ENCODE measurements at regions not wholly inside any gene's neighbourhood (a gene's known extent, or its start where the extent isn't known, plus 50 kb on each side); places are given as distances from the start of the nearest gene placed in this dataset.

GRCh38 chr4:30536231-30536630, 183.9 kb upstream of the PCDH7 start:
- no peak overlapping the region for H3K27ac ChIP-seq
- peaks cover 0 to 7% (median 0%) of the 10 kb centered on the region in 4 donors for H3K9me3 ChIP-seq
- no peaks in the 10 kb centered on the region for H3K36me3 ChIP-seq
- no peak for DNase-seq
- H3K4me3 ChIP-seq = no peak overlapping the region
- no peaks in the 10 kb centered on the region for H3K4me1 ChIP-seq
- H3K27me3 ChIP-seq = no peaks in the 10 kb centered on the region
- TF ChIP-seq CTCF (IDR thresholded peaks at IDR 0.05) (no peak), POLR2A (IDR thresholded peaks at IDR 0.05) (no peak)

- Histone ChIP-seq H3K9me3 (peaks cover 0 to 7% (median 0%) of the 10 kb centered on the region in 4 donors), H3K27ac (no peak overlapping the region), H3K27me3 (no peaks in the 10 kb centered on the region), H3K4me1 (no peaks in the 10 kb centered on the region), H3K36me3 (no peaks in the 10 kb centered on the region), H3K4me3 (no peak overlapping the region)
- TF ChIP-seq CTCF (IDR thresholded peaks at IDR 0.05) (no peak), POLR2A (IDR thresholded peaks at IDR 0.05) (no peak)
- DNase-seq = no peak
These were observed 182.7 kb upstream of the PCDH7 start for GRCh38 chr4:30537456-30537855.

- no peak for DNase-seq
- H3K27me3 ChIP-seq = no peaks in the 10 kb centered on the region
- H3K9me3 ChIP-seq = peaks cover 0 to 7% (median 0%) of the 10 kb centered on the region in 4 donors
- H3K4me3 ChIP-seq = no peak overlapping the region
- no peaks in the 10 kb centered on the region for H3K36me3 ChIP-seq
- H3K4me1 ChIP-seq = no peaks in the 10 kb centered on the region
- H3K27ac ChIP-seq = no peak overlapping the region
- TF ChIP-seq CTCF (IDR thresholded peaks at IDR 0.05) = no peak
- no peak for TF ChIP-seq POLR2A (IDR thresholded peaks at IDR 0.05)
These were observed 181.4 kb upstream of the PCDH7 start for GRCh38 chr4:30538794-30539193.

- no peaks in the 10 kb centered on the region for H3K36me3 ChIP-seq
- H3K4me3 ChIP-seq = no peak overlapping the region
- DNase-seq = no peak
- peaks cover 0 to 7% (median 0%) of the 10 kb centered on the region in 4 donors for H3K9me3 ChIP-seq
- H3K4me1 ChIP-seq = no peaks in the 10 kb centered on the region
- H3K27me3 ChIP-seq = no peaks in the 10 kb centered on the region
- TF ChIP-seq CTCF (IDR thresholded peaks at IDR 0.05) = no peak
- no peak for TF ChIP-seq POLR2A (IDR thresholded peaks at IDR 0.05)
- H3K27ac ChIP-seq = no peak overlapping the region
These were observed 177.1 kb upstream of the PCDH7 start for GRCh38 chr4:30543057-30543456.

GRCh38 chr4:30553151-30553550, 167.0 kb upstream of the PCDH7 start:
- DNase-seq = no peak
- H3K27me3 ChIP-seq = no peaks in the 10 kb centered on the region
- H3K4me3 ChIP-seq = no peak overlapping the region
- TF ChIP-seq POLR2A (IDR thresholded peaks at IDR 0.05) (no peak), CTCF (IDR thresholded peaks at IDR 0.05) (no peak)
- no peak overlapping the region for H3K27ac ChIP-seq
- H3K9me3 ChIP-seq = no peaks in the 10 kb centered on the region
- no peaks in the 10 kb centered on the region for H3K4me1 ChIP-seq
- H3K36me3 ChIP-seq = no peaks in the 10 kb centered on the region

GRCh38 chr4:30553706-30554105, 166.5 kb upstream of the PCDH7 start:
- no peaks in the 10 kb centered on the region for H3K9me3 ChIP-seq
- TF ChIP-seq POLR2A (IDR thresholded peaks at IDR 0.05) (no peak), CTCF (IDR thresholded peaks at IDR 0.05) (no peak)
- no peak for DNase-seq
- H3K27ac ChIP-seq = no peak overlapping the region
- H3K4me3 ChIP-seq = no peak overlapping the region
- H3K36me3 ChIP-seq = no peaks in the 10 kb centered on the region
- no peaks in the 10 kb centered on the region for H3K4me1 ChIP-seq
- H3K27me3 ChIP-seq = no peaks in the 10 kb centered on the region
